SU-DHL-6 (cell line): ENCODE measurements at regions not wholly inside any gene's neighbourhood (a gene's known extent, or its start where the extent isn't known, plus 50 kb on each side); places are given as distances from the start of the nearest gene placed in this dataset.

Source experiments
- EZH2phosphoT487 ChIP-seq: fragments of 200-600 bp; sonication (generic), shearing (Covaris generic); conservative IDR thresholded peaks from 2 replicates; pipeline ENCODE4 v1.6.1; 2018; ENCODE audit warnings: mild to moderate bottlenecking, antibody characterized with exemption, low read length, moderate library complexity, mixed read lengths
- TF ChIP-seq, protein P1 (sequence below): fragments of 200-600 bp; sonication (generic); IDR thresholded peaks from one replicate; pipeline ENCODE4 v1.5.1; 2017; ENCODE audit warnings: antibody characterized with exemption, mild to moderate bottlenecking, low read length, moderate library complexity; ENCODE audit not compliant: insufficient read depth, poor library complexity, severe bottlenecking

DNA sequence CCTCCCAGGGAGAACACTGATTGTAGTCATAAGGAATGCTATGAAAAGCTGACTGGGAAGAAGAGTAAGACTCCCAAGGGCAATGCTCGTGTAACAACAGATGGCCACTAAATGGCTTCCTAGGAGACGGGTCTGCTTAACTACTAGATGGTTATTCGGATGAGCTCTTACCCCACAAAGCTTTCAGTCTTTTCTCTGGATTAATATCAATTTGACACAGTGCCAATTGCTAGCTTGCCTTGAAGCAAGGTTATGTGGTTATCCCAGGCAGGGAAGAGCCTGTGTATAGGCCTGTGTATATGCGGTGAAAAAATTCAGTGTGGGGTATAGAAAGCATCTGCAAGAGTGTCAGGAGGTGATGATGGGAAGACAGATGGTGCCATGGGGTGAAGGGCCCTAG is 86.4 kb upstream of the NOX3 start:
- TF ChIP-seq, protein P1, sequence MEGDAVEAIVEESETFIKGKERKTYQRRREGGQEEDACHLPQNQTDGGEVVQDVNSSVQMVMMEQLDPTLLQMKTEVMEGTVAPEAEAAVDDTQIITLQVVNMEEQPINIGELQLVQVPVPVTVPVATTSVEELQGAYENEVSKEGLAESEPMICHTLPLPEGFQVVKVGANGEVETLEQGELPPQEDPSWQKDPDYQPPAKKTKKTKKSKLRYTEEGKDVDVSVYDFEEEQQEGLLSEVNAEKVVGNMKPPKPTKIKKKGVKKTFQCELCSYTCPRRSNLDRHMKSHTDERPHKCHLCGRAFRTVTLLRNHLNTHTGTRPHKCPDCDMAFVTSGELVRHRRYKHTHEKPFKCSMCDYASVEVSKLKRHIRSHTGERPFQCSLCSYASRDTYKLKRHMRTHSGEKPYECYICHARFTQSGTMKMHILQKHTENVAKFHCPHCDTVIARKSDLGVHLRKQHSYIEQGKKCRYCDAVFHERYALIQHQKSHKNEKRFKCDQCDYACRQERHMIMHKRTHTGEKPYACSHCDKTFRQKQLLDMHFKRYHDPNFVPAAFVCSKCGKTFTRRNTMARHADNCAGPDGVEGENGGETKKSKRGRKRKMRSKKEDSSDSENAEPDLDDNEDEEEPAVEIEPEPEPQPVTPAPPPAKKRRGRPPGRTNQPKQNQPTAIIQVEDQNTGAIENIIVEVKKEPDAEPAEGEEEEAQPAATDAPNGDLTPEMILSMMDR = no peak
- TF ChIP-seq EZH2phosphoT487 = no peak
